ENCODE measurements at regions not wholly inside any gene's neighbourhood (a gene's known extent, or its start where the extent isn't known, plus 50 kb on each side); places are given as distances from the start of the nearest gene placed in this dataset.

- DNase-seq (ENCODE audit: low spot score in 2 of 2), result no peak
- no peak for ATAC-seq
- H3K9me3 Mint-ChIP-seq, result peaks cover 32 to 40% of the 10 kb centered on the region in 2 donors
- no peak overlapping the region for H3K27ac Mint-ChIP-seq
- peaks cover 0 to 23% of the 10 kb centered on the region in 2 donors for H3K36me3 Mint-ChIP-seq
Observed at GRCh38 chr9:24391095-24391494, 154.6 kb downstream of the IZUMO3 start.

- H3K9me3 Mint-ChIP-seq, result peaks cover 38 to 41% of the 10 kb centered on the region in 2 donors
- H3K27ac Mint-ChIP-seq, result no peak overlapping the region
- H3K36me3 Mint-ChIP-seq, result peaks cover 0 to 15% of the 10 kb centered on the region in 2 donors
- no peak for ATAC-seq
- DNase-seq (ENCODE audit: low spot score in 2 of 2), result no peak
Observed at GRCh38 chr9:24385077-24385476, 160.6 kb downstream of the IZUMO3 start.

GRCh38 chr9:24382566-24382965 is 163.1 kb downstream of the IZUMO3 start:
- H3K27ac Mint-ChIP-seq, result no peak overlapping the region
- H3K36me3 Mint-ChIP-seq, result peaks cover 0 to 1% of the 10 kb centered on the region in 2 donors
- DNase-seq (ENCODE audit: low spot score in 2 of 2) (no peak), ATAC-seq (no peak)
- H3K9me3 Mint-ChIP-seq, result peaks cover 19 to 26% of the 10 kb centered on the region in 2 donors

DNA sequence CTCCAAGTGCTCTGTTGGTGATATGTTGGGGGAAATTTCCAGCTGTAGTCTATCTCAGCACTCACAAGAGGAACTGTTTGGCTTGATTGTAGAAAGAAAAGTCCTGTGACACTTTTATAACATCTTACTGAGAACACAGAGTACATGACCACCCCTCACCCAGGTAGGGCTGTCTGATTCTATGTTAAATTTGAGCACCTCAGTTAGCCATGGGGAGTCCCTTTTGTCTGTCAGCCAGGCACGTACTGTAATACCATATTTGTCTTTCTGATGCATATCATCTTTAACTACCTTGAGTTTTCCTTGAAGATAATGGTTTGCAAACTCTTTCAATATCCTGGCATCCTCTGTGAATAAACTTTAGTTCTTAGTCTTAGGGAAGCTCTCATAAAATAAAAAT is 164.5 kb downstream of the IZUMO3 start:
- DNase-seq (ENCODE audit: low spot score in 2 of 2), result no peak
- H3K27ac Mint-ChIP-seq, result no peak overlapping the region
- H3K9me3 Mint-ChIP-seq, result peaks cover 13 to 16% of the 10 kb centered on the region in 2 donors
- no peak for ATAC-seq
- H3K36me3 Mint-ChIP-seq, result no peaks in the 10 kb centered on the region

GRCh38 chr9:24359046-24359445 is 186.7 kb downstream of the IZUMO3 start:
- H3K9me3 Mint-ChIP-seq, result peaks cover 33 to 50% of the 10 kb centered on the region in 2 donors
- DNase-seq (ENCODE audit: low spot score in 2 of 2) (no peak), ATAC-seq (no peak)
- H3K36me3 Mint-ChIP-seq, result peaks cover 0 to 30% of the 10 kb centered on the region in 2 donors
- H3K27ac Mint-ChIP-seq, result no peak overlapping the region

- DNase-seq (ENCODE audit: low spot score in 2 of 2), result no peak
- Mint-ChIP-seq H3K27ac (no peak overlapping the region), H3K9me3 (peaks cover 5 to 19% of the 10 kb centered on the region in 2 donors), H3K36me3 (peaks cover 0 to 10% of the 10 kb centered on the region in 2 donors)
- ATAC-seq, result no peak
Observed at GRCh38 chr9:24351973-24352372, 193.7 kb downstream of the IZUMO3 start.

DNA sequence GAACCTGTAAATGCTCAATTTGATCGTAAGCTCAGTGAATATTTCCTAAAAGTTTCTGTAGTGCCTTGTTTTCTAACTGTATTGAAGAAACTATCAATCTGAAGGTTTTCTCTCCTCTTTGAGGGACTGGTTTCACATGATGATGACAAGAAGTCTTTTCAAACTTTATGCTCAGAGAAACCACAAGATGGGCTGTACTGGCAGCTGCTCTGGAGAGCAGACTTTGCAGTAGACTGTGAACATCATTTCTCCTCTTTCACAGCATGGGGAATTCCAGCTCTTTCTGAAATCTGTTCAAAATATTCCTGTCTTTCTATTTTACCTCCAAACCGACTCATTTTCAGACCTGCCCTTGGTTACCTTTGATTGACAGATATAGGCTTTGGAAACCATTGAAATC is 194.4 kb downstream of the IZUMO3 start:
- Mint-ChIP-seq H3K36me3 (peaks cover 0 to 13% of the 10 kb centered on the region in 2 donors), H3K27ac (no peak overlapping the region), H3K9me3 (peaks cover 9 to 23% of the 10 kb centered on the region in 2 donors)
- DNase-seq (ENCODE audit: low spot score in 2 of 2) (no peak), ATAC-seq (no peak)

DNA sequence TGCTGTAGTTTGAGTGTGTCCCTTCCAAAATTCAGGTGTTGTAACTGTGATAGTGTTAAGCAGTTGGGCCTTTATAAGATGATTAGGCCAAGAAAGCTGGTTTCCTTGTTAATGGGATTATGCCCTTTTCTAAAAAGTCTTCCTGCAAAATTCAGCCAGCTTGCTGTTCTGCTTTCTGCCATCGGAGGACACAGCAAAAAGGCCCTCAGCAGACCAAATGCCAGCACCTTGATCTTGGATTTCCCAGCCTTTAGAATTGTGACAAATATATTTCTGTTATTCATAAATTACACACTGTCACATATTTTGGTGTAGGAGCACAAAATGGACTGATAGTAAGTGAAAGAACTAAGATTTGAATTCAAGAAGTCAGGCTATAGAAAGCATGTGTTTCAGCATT is 203.2 kb downstream of the IZUMO3 start:
- H3K9me3 Mint-ChIP-seq, result peaks cover 34 to 40% of the 10 kb centered on the region in 2 donors
- no peak for ATAC-seq
- H3K36me3 Mint-ChIP-seq, result peaks cover 0 to 12% of the 10 kb centered on the region in 2 donors
- no peak for DNase-seq (ENCODE audit: low spot score in 2 of 2)
- no peak overlapping the region for H3K27ac Mint-ChIP-seq

DNA sequence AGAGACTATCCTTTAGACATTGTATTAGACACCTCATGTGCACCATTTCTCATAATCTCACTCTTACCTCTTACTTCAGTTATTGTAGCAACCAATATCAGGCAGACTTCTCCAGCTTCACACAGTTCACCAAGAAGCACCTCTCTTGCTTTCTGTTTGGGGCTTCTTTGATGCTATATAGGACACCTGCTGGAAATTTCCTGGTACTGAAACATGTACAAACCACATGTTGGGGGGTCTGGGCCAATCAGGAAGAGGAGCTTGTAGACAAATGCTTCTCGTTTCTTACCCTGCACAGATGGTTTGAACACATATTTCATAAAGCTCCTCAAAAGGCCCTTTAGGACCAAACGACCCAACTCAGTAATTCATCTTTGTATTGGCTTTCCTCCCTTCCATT is 212.1 kb downstream of the IZUMO3 start:
- H3K9me3 Mint-ChIP-seq, result peaks cover 26 to 32% of the 10 kb centered on the region in 2 donors
- no peak for DNase-seq (ENCODE audit: low spot score in 2 of 2)
- H3K27ac Mint-ChIP-seq, result no peak overlapping the region
- ATAC-seq, result no peak
- H3K36me3 Mint-ChIP-seq, result no peaks in the 10 kb centered on the region

DNA sequence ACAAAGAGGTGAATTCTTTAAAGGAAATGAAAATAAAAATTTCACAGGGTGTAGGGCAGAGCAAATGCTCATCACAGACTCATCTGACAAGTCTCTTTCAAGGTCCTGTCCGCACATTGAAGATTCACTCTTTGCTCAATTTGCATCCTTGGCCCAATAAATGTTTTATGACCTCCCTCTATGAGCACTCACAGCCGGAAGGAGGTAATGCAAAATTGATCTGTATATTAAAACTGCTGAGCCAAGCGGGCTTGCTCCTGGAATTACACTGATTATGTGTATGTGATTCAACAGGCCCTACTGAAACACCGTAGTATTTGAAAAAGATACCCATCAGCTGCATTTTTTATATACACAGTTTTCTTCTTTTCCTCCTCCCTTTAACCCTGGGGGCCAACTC is 246.8 kb downstream of the IZUMO3 start:
- no peak for ATAC-seq
- H3K27ac Mint-ChIP-seq, result no peak overlapping the region
- DNase-seq (ENCODE audit: low spot score in 2 of 2), result no peak
- H3K9me3 Mint-ChIP-seq, result peaks cover 29 to 42% of the 10 kb centered on the region in 2 donors
- peaks cover 0 to 4% of the 10 kb centered on the region in 2 donors for H3K36me3 Mint-ChIP-seq

- DNase-seq (ENCODE audit: low spot score in 2 of 2) (no peak), ATAC-seq (no peak)
- H3K9me3 Mint-ChIP-seq, result peaks cover 26 to 34% of the 10 kb centered on the region in 2 donors
- H3K36me3 Mint-ChIP-seq, result peaks cover 0 to under 1% of the 10 kb centered on the region in 2 donors
- H3K27ac Mint-ChIP-seq, result no peak overlapping the region
Observed at GRCh38 chr9:24297931-24298330, 247.8 kb downstream of the IZUMO3 start.

DNA sequence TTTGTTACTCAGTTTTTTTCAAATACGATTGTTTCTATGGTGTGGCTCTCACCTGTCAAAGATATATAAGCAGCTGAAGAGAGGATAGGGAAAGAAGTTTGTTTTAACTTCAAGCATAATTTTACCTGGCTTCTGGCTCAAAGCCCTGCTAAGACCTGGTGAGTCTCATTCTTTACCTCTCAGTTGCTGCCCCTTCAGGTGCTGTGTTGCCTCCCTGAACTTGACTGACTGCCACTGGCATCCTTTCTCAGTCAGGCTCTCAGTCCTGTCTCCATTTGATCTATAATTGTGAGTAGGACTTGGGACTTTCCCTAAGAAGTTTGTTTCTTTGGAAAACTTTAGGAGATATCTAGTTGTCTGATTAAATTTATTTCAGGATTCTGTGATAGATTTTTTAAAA is 249.6 kb downstream of the IZUMO3 start:
- DNase-seq (ENCODE audit: low spot score in 2 of 2), result no peak

GRCh38 chr9:24293386-24293785 is 252.3 kb downstream of the IZUMO3 start:
- Mint-ChIP-seq H3K36me3 (peaks cover 0 to 5% of the 10 kb centered on the region in 2 donors), H3K27ac (no peak overlapping the region), H3K9me3 (peaks cover 16 to 33% of the 10 kb centered on the region in 2 donors)
- DNase-seq (ENCODE audit: low spot score in 2 of 2) (no peak), ATAC-seq (no peak)

More for the DNA sequence above, 249.6 kb downstream of the IZUMO3 start:
- Mint-ChIP-seq H3K36me3 (peaks cover 0 to 5% of the 10 kb centered on the region in 2 donors), H3K27ac (no peak overlapping the region), H3K9me3 (peaks cover 27 to 41% of the 10 kb centered on the region in 2 donors)
- ATAC-seq, result no peak

GRCh38 chr9:24286761-24287160 is 258.9 kb downstream of the IZUMO3 start:
- no peak for DNase-seq (ENCODE audit: low spot score in 2 of 2)
- Mint-ChIP-seq H3K36me3 (peaks cover 5 to 8% of the 10 kb centered on the region in 2 donors), H3K27ac (no peak overlapping the region), H3K9me3 (peaks cover 26 to 28% of the 10 kb centered on the region in 2 donors)
- ATAC-seq, result no peak

DNA sequence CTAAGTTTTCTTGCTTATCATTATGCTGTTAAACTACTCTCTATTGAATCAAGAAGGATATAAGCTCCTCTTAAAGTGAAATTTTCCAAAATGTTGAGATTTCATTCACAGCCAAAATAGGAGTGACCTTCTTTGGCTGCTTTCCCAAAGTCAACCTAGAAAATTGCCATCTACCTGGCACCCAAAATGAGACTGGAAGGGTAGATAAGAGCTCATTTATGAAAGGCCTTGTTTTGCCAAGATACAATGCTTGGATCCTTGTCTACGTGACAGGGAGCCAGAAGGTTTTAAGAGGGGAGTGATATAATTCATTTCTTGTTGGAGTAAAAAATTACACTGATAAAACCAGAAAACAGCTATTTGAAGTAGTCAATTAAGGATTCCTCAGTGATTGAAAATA is 287.1 kb downstream of the IZUMO3 start:
- H3K27ac Mint-ChIP-seq, result no peak overlapping the region
- H3K36me3 Mint-ChIP-seq, result no peaks in the 10 kb centered on the region
- ATAC-seq (no peak), DNase-seq (ENCODE audit: low spot score in 2 of 2) (no peak)
- H3K9me3 Mint-ChIP-seq, result peaks cover 10% of the 10 kb centered on the region in 2 donors

- no peak overlapping the region for H3K27ac Mint-ChIP-seq
- no peak for ATAC-seq
- H3K36me3 Mint-ChIP-seq, result peaks cover 0 to 6% of the 10 kb centered on the region in 2 donors
- DNase-seq (ENCODE audit: low spot score in 2 of 2), result no peak
- H3K9me3 Mint-ChIP-seq, result peaks cover 18 to 19% of the 10 kb centered on the region in 2 donors
Observed at GRCh38 chr9:24257726-24258125, 288.0 kb downstream of the IZUMO3 start.

DNA sequence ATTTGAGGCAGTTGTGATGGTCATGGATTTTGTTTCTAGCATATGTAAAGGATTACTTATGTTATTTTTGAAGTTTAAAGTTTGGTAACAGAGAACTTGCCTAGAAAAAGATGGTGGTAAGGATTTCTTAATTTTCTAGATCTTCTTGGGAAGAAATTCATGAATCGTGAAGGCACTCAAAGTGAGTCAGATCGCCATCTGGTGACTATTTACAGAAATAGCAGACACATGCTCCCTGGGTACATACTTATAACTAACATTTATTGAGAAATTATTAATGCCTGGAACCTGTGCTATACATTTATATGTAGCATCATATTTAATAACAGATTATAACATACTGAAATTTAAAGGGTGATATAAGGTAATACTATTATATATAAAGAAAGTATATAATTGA is 299.7 kb downstream of the IZUMO3 start:
- no peak overlapping the region for H3K27ac Mint-ChIP-seq
- no peak for ATAC-seq
- no peak for DNase-seq (ENCODE audit: low spot score in 2 of 2)
- peaks cover 37 to 52% of the 10 kb centered on the region in 2 donors for H3K9me3 Mint-ChIP-seq
- no peaks in the 10 kb centered on the region for H3K36me3 Mint-ChIP-seq

DNA sequence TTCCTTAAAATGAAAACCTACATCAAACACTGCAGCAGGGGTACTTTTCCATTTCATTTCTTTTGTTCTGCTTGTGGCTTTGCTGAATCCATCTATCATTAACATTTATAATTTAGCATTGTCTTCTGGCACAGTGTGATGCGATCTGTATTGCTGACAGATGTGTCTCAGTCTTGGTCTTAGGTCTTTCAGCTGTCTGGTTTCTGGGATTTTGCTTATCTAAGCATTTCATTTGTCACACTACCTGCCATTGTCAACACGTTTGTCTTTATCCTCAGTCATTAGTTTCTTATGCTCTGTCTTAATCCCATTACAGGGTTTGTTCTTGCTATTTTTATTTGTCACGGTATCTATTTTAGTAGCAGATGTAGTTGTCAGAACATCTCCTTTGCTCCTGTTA is 303.1 kb downstream of the IZUMO3 start:
- no peaks in the 10 kb centered on the region for H3K36me3 Mint-ChIP-seq
- DNase-seq (ENCODE audit: low spot score in 2 of 2), result no peak
- ATAC-seq, result no peak
- no peak overlapping the region for H3K27ac Mint-ChIP-seq
- H3K9me3 Mint-ChIP-seq, result peaks cover 47 to 54% of the 10 kb centered on the region in 2 donors

All from activated naive CD4-positive, alpha-beta T cell treated with anti-CD3 and anti-CD28 coated beads, Interleukin-2, amount 50 U/mL, for 72 hours (primary cell).